HL-60 (cell line): ENCODE measurements at regions not wholly inside any gene's neighbourhood (a gene's known extent, or its start where the extent isn't known, plus 50 kb on each side); places are given as distances from the start of the nearest gene placed in this dataset.
"Not testable (repeated sequence)": the region's sequence is repeated elsewhere in the genome, so short reads cannot be mapped to it uniquely, and the experiment has no call there.

Experiments
- DNase-seq, 2 experiments: peaks; one replicate each; pipeline ENCODE4 v3.0.0-alpha.2; 2010 to 2020; ENCODE audit warnings: low read depth in 1 of 2, low spot score in 1 of 2
- H3K27ac ChIP-seq: fragments of 250-450 bp; sonication (Bioruptor Pico); replicated peaks from 2 replicates; pipeline ENCODE4 v1.5.1; 2020; ENCODE audit warnings: mild to moderate bottlenecking, moderate library complexity
- H3K27me3 ChIP-seq: fragments of 250-450 bp; sonication (Bioruptor Pico); 2 replicates; pipeline ENCODE4 v1.5.1; 2021; ENCODE audit warnings: mild to moderate bottlenecking, moderate library complexity; ENCODE audit not compliant: insufficient read depth, poor library complexity, severe bottlenecking
- H3K4me3 ChIP-seq: replicated peaks from 2 replicates; pipeline ENCODE4 v1.5.1; 2011; ENCODE audit warnings: mild to moderate bottlenecking, control low read depth, low read length; ENCODE audit not compliant: insufficient read depth
- CTCF ChIP-seq: IDR thresholded peaks from one replicate; pipeline ENCODE4 v1.5.1; 2011; ENCODE audit warnings: low read length, control low read depth, inconsistent platforms; ENCODE audit not compliant: insufficient read depth
- GABPA ChIP-seq: IDR thresholded peaks from 2 replicates; pipeline ENCODE4 v1.6.1; 2012; ENCODE audit warnings: low read depth
- POLR2AphosphoS5 ChIP-seq: IDR thresholded peaks from 2 replicates; pipeline ENCODE4 v1.6.1; 2012; ENCODE audit warnings: low read depth
- REST ChIP-seq: IDR thresholded peaks from 2 replicates; pipeline ENCODE4 v1.6.1; 2012; ENCODE audit warnings: low read depth; ENCODE audit not compliant: insufficient replicate concordance
- SPI1 ChIP-seq: IDR thresholded peaks from 2 replicates; pipeline ENCODE4 v1.6.1; 2012; ENCODE audit warnings: low read depth, mild to moderate bottlenecking, borderline replicate concordance

GRCh38 chr20:55139173-55139765 is 663.9 kb downstream of the DOK5 start:
- no peaks in the 10 kb centered on the region for H3K27me3 ChIP-seq
- TF ChIP-seq REST (no peak), GABPA (no peak), CTCF (no peak), SPI1 (no peak), POLR2AphosphoS5 (no peak)
- no peak for DNase-seq
- H3K27ac ChIP-seq, result no peak overlapping the region
- H3K4me3 ChIP-seq, result no peak overlapping the region

- Histone ChIP-seq H3K27me3 (no peaks in the 10 kb centered on the region), H3K27ac (no peak overlapping the region), H3K4me3 (no peak overlapping the region)
- no peak for TF ChIP-seq GABPA
- no peak for TF ChIP-seq REST
- no peak for TF ChIP-seq CTCF
- no peak for TF ChIP-seq SPI1
- no peak for TF ChIP-seq POLR2AphosphoS5
- DNase-seq, result no peak
Observed at GRCh38 chr20:55135923-55136322, 660.5 kb downstream of the DOK5 start.

- no peak overlapping the region for H3K27ac ChIP-seq
- H3K27me3 ChIP-seq, result no peaks in the 10 kb centered on the region
- no peak overlapping the region for H3K4me3 ChIP-seq
- TF ChIP-seq CTCF (no peak), REST (no peak), GABPA (no peak), POLR2AphosphoS5 (no peak), SPI1 (no peak)
- DNase-seq, result no peak
Observed at GRCh38 chr20:55132523-55132922, 657.1 kb downstream of the DOK5 start.

GRCh38 chr20:55117577-55117976 is 642.2 kb downstream of the DOK5 start:
- H3K4me3 ChIP-seq, H3K27me3 ChIP-seq, DNase-seq, H3K27ac ChIP-seq: not testable (repeated sequence)
